ENCODE measurements at regions not wholly inside any gene's neighbourhood (a gene's known extent, or its start where the extent isn't known, plus 50 kb on each side); places are given as distances from the start of the nearest gene placed in this dataset.

DNA sequence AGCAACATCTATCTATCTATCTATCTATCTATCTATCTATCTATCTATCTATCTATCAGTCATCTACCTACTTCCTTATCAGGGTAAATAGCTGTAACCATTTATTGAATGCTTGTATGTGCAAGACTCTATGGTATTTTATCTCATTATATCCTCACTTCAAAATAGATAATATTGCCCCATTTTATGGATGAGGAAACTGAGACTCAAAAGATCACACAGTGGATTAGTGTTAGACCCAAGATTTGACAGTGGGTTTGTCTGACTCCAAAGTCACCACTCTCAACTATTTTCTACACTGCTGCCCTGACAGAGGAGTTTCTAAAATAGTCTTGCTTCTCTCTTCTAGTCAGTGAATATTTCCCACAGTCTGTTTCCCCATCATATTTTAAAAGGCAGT lies 94.3 kb upstream of the NR3C1 start:
- no peak for DNase-seq (ENCODE audit: low read depth, low spot score)

GRCh38 chr5:143496943-143497342 lies 93.5 kb upstream of the NR3C1 start:
- no peak for DNase-seq (ENCODE audit: low read depth, low spot score)

- no peak for DNase-seq (ENCODE audit: low read depth, low spot score)
Measured at GRCh38 chr5:143495821-143496275, 92.4 kb upstream of the NR3C1 start.

DNA sequence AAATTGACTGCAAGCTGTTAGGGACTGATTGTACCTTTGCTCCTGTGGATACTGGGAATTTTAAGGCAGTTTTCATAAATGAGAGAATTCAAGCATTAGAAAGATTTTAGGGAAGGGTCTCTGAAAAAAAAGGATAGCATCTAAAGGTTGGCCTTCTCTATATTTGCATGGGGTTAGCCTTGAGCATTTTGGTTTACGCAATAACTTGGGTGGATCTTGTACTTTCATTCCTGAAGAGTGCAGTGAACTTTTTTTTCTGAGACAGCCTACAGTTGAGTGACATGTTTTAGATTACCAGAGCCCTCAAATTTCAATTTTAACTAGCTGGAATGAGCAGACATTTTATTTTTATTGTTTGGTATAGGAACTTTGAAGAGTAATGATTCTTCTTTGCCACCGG lies 91.6 kb upstream of the NR3C1 start:
- DNase-seq (ENCODE audit: low read depth, low spot score), result no peak

DNA sequence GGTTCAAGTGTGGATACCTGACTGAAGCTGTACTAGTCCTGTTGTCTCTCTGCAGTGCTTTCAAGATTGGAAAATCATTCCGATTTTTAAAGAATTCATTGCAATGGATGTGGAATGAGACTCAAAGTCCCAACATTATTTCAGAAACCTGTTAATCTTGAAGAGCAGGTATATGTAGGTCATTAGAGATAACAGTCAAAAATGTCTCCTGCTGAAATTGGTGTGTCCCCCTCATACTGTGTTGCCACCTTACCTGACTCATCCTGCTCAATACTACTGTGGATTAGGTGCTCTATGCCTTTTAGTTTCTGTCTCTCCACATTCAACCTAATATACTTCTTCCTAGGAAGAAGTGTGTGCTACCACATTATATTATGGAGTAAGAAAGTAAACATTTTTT lies 91.1 kb upstream of the NR3C1 start:
- no peak for DNase-seq (ENCODE audit: low read depth, low spot score)

DNA sequence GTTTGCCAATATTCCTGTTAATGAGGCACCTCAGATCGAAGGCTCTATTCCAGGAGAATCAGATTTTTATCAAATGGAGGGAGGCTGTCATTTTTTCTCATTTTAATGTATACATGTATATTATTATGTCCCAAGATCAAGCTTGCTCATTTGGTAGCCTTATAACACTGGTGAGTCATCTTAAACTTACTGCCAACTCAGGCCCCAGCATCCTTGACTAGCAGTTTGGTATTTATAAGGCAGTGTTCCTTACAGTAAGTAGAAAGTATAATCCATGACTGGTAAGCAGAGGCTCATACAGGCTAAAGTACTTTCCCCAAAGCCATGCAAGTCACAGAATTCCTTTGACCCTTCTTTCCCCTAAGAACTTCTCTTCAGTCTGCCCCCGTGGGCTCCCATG lies 90.7 kb upstream of the NR3C1 start:
- no peak for DNase-seq (ENCODE audit: low read depth, low spot score)

DNA sequence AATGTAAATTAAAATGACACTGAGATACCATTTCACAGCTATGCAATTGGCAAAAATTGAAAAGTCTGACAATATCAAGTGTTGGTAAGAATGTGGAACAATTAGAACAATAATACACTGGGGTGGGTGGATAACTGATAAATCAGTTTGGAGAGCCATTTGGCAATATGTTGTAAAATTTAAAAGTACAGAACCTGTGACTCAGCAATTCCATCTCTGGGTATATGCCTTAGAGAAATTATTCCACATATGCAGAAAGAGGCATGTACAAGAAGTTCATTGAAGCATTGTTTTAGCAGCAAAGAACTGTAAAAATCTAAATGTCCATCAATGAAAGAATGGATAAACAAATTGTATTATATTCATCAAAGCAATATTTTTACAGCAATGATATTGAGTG lies 89.3 kb upstream of the NR3C1 start:
- DNase-seq (ENCODE audit: low read depth, low spot score), result no peak

DNA sequence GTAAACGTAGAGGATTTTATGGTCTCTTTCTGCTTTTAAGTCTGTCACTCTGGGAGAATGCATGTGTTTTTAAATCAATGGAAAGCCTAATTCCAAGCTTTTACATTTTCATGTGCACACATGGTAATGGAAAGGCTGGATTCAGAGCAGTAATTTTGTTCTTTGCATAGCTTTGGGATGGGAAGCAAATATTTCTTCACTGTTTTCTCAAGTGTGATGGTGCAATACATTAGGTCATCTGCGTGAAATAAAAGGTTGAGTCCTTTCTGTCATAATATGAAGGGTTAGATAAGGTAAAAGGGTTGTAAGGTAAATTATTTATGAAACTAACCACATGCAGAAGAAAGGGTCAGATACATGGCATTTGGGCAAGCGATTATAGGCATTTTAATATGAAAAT lies 88.2 kb upstream of the NR3C1 start:
- no peak for DNase-seq (ENCODE audit: low read depth, low spot score)

DNA sequence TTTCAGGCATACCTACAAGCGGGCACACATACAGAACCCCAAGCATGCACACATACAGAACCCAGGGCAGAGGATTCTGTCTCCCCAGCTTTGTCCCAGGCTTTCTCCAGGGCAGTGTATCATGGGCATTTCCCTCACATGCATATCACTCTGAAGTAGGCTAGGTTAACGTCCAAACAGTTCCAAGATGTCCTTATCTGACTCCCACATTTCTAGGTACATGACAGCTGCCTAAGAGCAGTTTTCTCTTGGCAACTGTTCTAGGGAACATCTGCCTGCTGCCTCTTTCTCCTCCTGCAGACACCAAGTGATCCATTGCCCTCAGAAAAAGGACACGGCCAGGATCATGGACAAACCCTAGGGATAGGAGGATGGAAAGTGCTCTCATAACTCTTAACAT lies 84.9 kb upstream of the NR3C1 start:
- no peak for DNase-seq (ENCODE audit: low read depth, low spot score)

DNA sequence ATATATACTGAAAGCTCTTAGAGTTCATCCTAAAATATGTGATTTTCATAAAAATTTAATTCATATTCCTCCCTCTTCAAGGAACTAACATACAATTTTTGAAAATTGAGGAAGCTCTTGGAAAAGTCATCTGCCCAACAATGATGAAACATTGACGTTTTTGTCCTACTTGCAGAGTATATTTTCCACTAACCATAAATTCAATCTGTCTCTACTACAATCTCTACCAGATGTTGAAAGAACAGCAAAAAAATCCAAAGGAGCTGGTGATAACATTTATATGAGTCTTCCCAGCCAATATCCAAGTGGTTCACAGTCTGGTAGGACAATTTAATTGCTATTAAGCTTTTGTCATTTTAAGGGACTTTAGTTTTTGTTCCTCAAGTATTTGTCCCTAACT lies 81.1 kb upstream of the NR3C1 start:
- no peak for DNase-seq (ENCODE audit: low read depth, low spot score)

DNA sequence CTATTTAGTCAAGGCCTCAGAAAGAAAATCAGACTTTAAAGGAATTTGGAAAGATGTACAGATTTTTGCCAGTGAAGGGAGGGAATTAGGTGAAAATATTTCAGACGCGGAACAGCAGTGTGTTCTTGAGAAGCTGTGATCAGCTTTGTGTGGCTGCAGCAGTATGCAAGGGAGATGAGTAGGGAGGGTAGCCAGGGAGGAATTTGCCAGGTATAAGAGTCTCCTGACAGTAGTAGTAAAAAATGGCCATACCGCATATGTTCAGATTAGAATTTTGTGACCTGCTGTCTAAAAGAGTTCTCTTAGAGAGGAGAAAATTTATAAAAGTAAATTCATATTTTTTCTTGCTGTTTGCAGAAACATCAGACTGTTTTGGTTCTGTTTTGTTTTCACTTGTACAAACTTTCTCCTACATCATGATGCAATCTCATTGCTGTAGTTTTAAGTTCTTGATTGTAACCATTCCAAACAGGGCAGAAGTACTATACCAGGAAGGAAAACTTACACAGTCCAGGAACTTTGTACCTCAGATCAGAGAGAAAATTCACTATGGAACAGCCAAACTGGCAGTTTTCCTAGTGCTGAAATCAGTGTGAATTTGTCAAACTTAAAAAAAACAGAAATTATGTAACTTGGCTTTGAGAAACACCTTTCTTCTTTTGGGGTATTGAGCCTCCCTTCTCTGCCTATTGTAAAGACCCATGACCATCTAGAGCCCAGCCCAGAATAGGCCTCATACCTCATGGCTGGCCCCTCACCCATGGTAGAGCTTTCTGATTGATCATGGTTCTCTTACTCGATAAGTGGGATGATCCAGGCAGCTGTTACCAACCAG lies 78.4 kb upstream of the NR3C1 start:
- no peak for DNase-seq (ENCODE audit: low read depth, low spot score)

- no peak for DNase-seq (ENCODE audit: low read depth, low spot score)
Measured at GRCh38 chr5:143480001-143480400, 76.5 kb upstream of the NR3C1 start.

GRCh38 chr5:143479394-143479793 lies 75.9 kb upstream of the NR3C1 start:
- no peak for DNase-seq (ENCODE audit: low read depth, low spot score)

DNA sequence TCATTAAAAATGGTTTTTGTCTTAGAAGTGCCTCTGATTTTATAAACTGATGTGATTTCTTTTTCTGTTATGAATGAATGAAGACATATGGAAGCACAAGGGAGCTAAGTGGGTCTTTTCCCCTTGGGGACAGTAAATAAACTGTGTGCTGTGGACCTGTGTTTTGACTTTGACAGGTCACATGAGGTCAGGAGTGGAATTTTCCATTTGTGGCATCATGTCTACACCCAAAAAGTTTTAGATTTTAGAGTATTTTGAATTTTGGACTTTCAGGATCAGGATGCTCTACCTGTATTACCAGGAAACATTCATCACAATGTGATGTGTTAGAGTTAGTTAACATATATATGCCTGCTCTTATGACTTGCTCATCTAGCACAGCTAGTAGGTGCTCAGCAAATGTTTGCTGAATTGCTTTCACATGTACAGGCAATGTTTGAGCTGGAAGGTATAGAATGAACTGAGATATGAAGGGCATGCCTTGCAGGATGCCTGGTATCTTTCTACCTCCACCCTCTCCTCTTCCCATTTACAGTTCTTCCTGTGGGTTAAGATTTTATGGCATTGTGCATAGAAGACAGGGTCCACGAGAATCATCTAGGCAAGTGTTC lies 73.2 kb upstream of the NR3C1 start:
- DNase-seq (ENCODE audit: low read depth, low spot score), result no peak

DNA sequence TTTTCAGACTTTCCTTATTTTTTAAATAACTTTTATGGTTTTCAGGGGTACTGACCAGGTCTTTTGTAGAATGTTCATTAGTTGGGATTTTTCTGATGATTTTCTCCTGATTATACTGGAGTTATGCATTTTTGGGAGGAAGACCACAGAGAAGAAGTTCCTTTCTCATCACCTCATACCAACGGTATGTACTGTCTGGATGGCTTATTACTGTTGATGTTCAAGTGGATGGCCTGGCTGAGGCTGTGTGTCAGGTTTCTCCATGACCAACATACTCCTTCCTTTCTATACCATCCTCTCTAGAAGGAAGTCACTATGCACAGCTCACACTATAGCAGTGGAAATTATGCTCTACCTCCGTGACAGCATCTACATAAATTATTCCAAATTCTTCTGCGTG lies 71.1 kb upstream of the NR3C1 start:
- no peak for DNase-seq (ENCODE audit: low read depth, low spot score)

DNA sequence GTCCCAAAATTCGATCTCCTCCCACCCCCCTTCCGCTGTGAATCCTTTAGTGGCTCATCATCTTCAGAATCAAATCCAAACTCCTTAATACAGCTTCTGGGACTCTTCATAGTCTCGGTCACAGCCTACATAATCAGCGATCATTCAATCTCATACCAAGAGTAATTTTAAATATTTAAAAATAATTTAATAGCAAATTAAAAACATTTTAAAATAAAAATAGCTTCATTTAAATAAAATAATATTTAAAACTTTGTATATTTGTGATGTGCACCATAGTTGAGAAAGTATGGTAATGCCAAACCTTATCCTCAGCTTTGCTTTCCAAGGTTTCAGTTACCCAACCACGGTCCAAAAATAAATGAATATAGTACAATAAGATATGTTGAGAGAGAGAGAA lies 70.0 kb upstream of the NR3C1 start:
- no peak for DNase-seq (ENCODE audit: low read depth, low spot score)

GRCh38 chr5:143472576-143472975 lies 69.1 kb upstream of the NR3C1 start:
- no peak for DNase-seq (ENCODE audit: low read depth, low spot score)

GRCh38 chr5:143471666-143472464 lies 68.4 kb upstream of the NR3C1 start:
- DNase-seq (ENCODE audit: low read depth, low spot score), result no peak

- DNase-seq (ENCODE audit: low read depth, low spot score), result no peak
Measured at GRCh38 chr5:143471041-143471509, 67.6 kb upstream of the NR3C1 start.

- no peak for DNase-seq (ENCODE audit: low read depth, low spot score)
Measured at GRCh38 chr5:143470120-143470519, 66.6 kb upstream of the NR3C1 start.

GRCh38 chr5:143469125-143469524 lies 65.6 kb upstream of the NR3C1 start:
- DNase-seq (ENCODE audit: low read depth, low spot score), result no peak

- DNase-seq (ENCODE audit: low read depth, low spot score), result no peak
Measured at GRCh38 chr5:143466632-143467031, 63.1 kb upstream of the NR3C1 start.

Measured in smooth muscle cell of the brain vasculature (primary cell).